Epithelial cell of prostate (primary cell): ENCODE measurements at regions not wholly inside any gene's neighbourhood (a gene's known extent, or its start where the extent isn't known, plus 50 kb on each side); places are given as distances from the start of the nearest gene placed in this dataset.

Source experiments
- DNase-seq: peaks from one replicate; pipeline ENCODE4 v3.0.0-alpha.2; 2011; ENCODE audit warnings: low read depth, low spot score
- H3K27ac ChIP-seq: fragments of 450-650 bp; 2 replicates; pipeline ENCODE4 v1.5.1; 2017; ENCODE audit warnings: mild to moderate bottlenecking

GRCh38 chr15:93167291-93167690 is 78.3 kb upstream of the RGMA start:
- no peak for DNase-seq
- no peak overlapping the region for H3K27ac ChIP-seq

GRCh38 chr15:93166675-93167074 is 77.7 kb upstream of the RGMA start:
- no peak for DNase-seq
- H3K27ac ChIP-seq, result no peak overlapping the region

- H3K27ac ChIP-seq, result no peak overlapping the region
- DNase-seq, result no peak
Observed at GRCh38 chr15:93165734-93166470, 76.9 kb upstream of the RGMA start.

- DNase-seq, result no peak
- H3K27ac ChIP-seq, result no peak overlapping the region
Observed at GRCh38 chr15:93164409-93164808, 75.4 kb upstream of the RGMA start.

GRCh38 chr15:93162560-93162959 is 73.5 kb upstream of the RGMA start:
- DNase-seq, result no peak
- no peak overlapping the region for H3K27ac ChIP-seq

- DNase-seq, result no peak
Observed at GRCh38 chr15:93159930-93160329, 70.9 kb upstream of the RGMA start.

GRCh38 chr15:93158097-93158900 is 69.3 kb upstream of the RGMA start:
- no peak for DNase-seq
- H3K27ac ChIP-seq, result no peak overlapping the region

More at GRCh38 chr15:93159930-93160329, 70.9 kb upstream of the RGMA start:
- H3K27ac ChIP-seq, result no peak overlapping the region

- no peak for DNase-seq
- no peak overlapping the region for H3K27ac ChIP-seq
Observed at GRCh38 chr15:93154666-93155065, 65.7 kb upstream of the RGMA start.

GRCh38 chr15:93152951-93153350 is 63.9 kb upstream of the RGMA start:
- DNase-seq, result no peak
- H3K27ac ChIP-seq, result no peak overlapping the region

- DNase-seq, result no peak
- H3K27ac ChIP-seq, result no peak overlapping the region
Observed at GRCh38 chr15:93152360-93152759, 63.3 kb upstream of the RGMA start.

- no peak overlapping the region for H3K27ac ChIP-seq
- no peak for DNase-seq
Observed at GRCh38 chr15:93150910-93151881, 62.2 kb upstream of the RGMA start.

GRCh38 chr15:93146601-93147000 is 57.6 kb upstream of the RGMA start:
- H3K27ac ChIP-seq, result no peak overlapping the region
- no peak for DNase-seq

GRCh38 chr15:93146196-93146595 is 57.2 kb upstream of the RGMA start:
- DNase-seq, result no peak
- no peak overlapping the region for H3K27ac ChIP-seq

- DNase-seq, result no peak
- no peak overlapping the region for H3K27ac ChIP-seq
Observed at GRCh38 chr15:93144463-93145236, 55.6 kb upstream of the RGMA start.

- H3K27ac ChIP-seq, result no peak overlapping the region
Observed at GRCh38 chr15:93143186-93143585, 54.2 kb upstream of the RGMA start.

GRCh38 chr15:93141371-93141794 is 52.4 kb upstream of the RGMA start:
- H3K27ac ChIP-seq, result no peak overlapping the region
- no peak for DNase-seq

More at GRCh38 chr15:93143186-93143585, 54.2 kb upstream of the RGMA start:
- DNase-seq, result no peak

GRCh38 chr15:93139436-93139835 is 50.4 kb upstream of the RGMA start:
- no peak overlapping the region for H3K27ac ChIP-seq
- DNase-seq, result no peak

GRCh38 chr15:93138681-93139250 is 49.8 kb upstream of the RGMA start:
- DNase-seq, result no peak
- no peak overlapping the region for H3K27ac ChIP-seq
